ENCODE measurements at regions not wholly inside any gene's neighbourhood (a gene's known extent, or its start where the extent isn't known, plus 50 kb on each side); places are given as distances from the start of the nearest gene placed in this dataset.

DNA sequence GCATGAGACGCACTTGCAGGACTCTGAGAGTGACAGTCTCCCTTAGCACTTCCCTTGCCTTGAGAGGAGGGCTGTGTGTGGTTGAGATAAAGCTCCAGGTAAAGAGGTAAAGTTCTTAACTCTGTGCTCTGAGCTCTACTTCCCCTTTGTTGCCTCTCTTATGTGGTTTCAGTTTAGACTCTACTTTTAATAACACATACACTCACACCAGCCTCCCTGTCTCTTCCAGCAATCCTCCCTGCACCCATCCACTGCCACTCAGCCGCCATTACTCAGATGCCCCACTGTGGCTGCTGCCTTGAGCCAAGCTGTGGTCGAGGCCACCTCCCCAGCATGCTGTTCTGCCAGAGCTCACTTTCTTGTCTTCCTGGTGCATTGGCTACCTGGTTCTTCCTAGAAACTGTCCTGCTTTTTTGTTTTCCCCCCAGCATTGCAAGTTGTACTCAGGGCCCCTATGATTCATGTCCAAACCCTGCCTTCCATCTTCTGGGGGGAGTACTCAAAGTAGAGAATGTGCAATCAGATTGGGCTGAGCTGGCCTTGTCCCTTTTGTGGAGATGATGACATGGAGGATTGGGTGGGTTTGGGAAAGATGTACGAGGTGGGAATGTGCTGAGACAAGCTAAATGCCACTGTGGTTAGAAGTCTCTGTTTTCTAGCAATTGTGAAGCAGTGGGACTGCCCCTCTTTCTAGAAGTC, 115.5 kb upstream of the PARP11 start:
- ATAC-seq (no peak), DNase-seq (ENCODE audit: low spot score) (no peak)
- H3K4me3 Mint-ChIP-seq = no peak overlapping the region
- no peaks in the 10 kb centered on the region; the same call in 1 of the 2 replicates for H3K36me3 ChIP-seq (ENCODE audit: insufficient read depth)
- H3K9me2 ChIP-seq (ENCODE audit: insufficient read depth) = peaks cover 4% of the 10 kb centered on the region; the same call in 1 of the 2 replicates
- H3K27ac ChIP-seq (ENCODE audit: low read depth) = no peak overlapping the region
- peaks cover 2% of the 10 kb centered on the region for H3K27me3 Mint-ChIP-seq (ENCODE audit: insufficient read depth, low read depth, poor library complexity)
- no peaks in the 10 kb centered on the region for H3F3A ChIP-seq (replicated peaks; ENCODE audit: low read depth)
- H3K4me1 ChIP-seq (ENCODE audit: insufficient read depth) = no peaks in the 10 kb centered on the region; the same call in 1 of the 2 replicates
- peaks cover 3% of the 10 kb centered on the region; the same call in 1 of the 3 replicates for H3K4me1 Mint-ChIP-seq
- H3K9me3 Mint-ChIP-seq = peaks cover 6% of the 10 kb centered on the region; the same call in 2 of the 3 replicates
- no peaks in the 10 kb centered on the region for H4K20me1 ChIP-seq (replicated peaks; ENCODE audit: insufficient read depth)
- no peaks in the 10 kb centered on the region for H3K36me3 Mint-ChIP-seq (ENCODE audit: low read depth)
- H3K27me3 ChIP-seq (ENCODE audit: insufficient read depth) = no peaks in the 10 kb centered on the region
- no peak overlapping the region for H3K4me3 ChIP-seq
- peak overlapping the region; percentile 43; the same call in 1 of the 2 replicates for H2AFZ ChIP-seq
- H3K27ac Mint-ChIP-seq = no peak overlapping the region
- no peaks in the 10 kb centered on the region for H3K79me2 ChIP-seq (replicated peaks; ENCODE audit: insufficient read depth)
- no peak overlapping the region for H3K4me2 ChIP-seq
- TF ChIP-seq CREB1 (CRISPR knock-in tag; IDR thresholded peaks at IDR 0.05; ENCODE audit: low read depth) (no peak), EZH2 (IDR thresholded peaks at IDR 0.05; ENCODE audit: low read depth, unreplicated experiment) (no peak), REST (IDR thresholded peaks at IDR 0.05; ENCODE audit: unreplicated experiment) (no peak)
- TF ChIP-seq, protein P1, sequence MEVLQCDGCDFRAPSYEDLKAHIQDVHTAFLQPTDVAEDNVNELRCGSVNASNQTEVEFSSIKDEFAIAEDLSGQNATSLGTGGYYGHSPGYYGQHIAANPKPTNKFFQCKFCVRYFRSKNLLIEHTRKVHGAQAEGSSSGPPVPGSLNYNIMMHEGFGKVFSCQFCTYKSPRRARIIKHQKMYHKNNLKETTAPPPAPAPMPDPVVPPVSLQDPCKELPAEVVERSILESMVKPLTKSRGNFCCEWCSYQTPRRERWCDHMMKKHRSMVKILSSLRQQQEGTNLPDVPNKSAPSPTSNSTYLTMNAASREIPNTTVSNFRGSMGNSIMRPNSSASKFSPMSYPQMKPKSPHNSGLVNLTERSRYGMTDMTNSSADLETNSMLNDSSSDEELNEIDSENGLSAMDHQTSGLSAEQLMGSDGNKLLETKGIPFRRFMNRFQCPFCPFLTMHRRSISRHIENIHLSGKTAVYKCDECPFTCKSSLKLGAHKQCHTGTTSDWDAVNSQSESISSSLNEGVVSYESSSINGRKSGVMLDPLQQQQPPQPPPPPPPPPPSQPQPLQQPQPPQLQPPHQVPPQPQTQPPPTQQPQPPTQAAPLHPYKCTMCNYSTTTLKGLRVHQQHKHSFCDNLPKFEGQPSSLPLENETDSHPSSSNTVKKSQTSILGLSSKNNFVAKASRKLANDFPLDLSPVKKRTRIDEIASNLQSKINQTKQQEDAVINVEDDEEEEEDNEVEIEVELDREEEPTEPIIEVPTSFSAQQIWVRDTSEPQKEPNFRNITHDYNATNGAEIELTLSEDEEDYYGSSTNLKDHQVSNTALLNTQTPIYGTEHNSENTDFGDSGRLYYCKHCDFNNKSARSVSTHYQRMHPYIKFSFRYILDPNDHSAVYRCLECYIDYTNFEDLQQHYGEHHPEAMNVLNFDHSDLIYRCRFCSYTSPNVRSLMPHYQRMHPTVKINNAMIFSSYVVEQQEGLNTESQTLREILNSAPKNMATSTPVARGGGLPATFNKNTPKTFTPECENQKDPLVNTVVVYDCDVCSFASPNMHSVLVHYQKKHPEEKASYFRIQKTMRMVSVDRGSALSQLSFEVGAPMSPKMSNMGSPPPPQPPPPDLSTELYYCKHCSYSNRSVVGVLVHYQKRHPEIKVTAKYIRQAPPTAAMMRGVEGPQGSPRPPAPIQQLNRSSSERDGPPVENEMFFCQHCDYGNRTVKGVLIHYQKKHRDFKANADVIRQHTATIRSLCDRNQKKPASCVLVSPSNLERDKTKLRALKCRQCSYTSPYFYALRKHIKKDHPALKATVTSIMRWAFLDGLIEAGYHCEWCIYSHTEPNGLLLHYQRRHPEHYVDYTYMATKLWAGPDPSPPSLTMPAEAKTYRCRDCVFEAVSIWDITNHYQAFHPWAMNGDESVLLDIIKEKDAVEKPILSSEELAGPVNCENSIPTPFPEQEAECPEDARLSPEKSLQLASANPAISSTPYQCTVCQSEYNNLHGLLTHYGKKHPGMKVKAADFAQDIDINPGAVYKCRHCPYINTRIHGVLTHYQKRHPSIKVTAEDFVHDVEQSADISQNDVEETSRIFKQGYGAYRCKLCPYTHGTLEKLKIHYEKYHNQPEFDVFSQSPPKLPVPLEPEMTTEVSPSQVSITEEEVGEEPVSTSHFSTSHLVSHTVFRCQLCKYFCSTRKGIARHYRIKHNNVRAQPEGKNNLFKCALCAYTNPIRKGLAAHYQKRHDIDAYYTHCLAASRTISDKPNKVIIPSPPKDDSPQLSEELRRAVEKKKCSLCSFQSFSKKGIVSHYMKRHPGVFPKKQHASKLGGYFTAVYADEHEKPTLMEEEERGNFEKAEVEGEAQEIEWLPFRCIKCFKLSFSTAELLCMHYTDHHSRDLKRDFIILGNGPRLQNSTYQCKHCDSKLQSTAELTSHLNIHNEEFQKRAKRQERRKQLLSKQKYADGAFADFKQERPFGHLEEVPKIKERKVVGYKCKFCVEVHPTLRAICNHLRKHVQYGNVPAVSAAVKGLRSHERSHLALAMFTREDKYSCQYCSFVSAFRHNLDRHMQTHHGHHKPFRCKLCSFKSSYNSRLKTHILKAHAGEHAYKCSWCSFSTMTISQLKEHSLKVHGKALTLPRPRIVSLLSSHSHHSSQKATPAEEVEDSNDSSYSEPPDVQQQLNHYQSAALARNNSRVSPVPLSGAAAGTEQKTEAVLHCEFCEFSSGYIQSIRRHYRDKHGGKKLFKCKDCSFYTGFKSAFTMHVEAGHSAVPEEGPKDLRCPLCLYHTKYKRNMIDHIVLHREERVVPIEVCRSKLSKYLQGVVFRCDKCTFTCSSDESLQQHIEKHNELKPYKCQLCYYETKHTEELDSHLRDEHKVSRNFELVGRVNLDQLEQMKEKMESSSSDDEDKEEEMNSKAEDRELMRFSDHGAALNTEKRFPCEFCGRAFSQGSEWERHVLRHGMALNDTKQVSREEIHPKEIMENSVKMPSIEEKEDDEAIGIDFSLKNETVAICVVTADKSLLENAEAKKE (CRISPR knock-in tag; IDR thresholded peaks at IDR 0.05) = no peak

Measured in GM23338 (cell line).